ENCODE measurements at regions not wholly inside any gene's neighbourhood (a gene's known extent, or its start where the extent isn't known, plus 50 kb on each side); places are given as distances from the start of the nearest gene placed in this dataset.

DNA sequence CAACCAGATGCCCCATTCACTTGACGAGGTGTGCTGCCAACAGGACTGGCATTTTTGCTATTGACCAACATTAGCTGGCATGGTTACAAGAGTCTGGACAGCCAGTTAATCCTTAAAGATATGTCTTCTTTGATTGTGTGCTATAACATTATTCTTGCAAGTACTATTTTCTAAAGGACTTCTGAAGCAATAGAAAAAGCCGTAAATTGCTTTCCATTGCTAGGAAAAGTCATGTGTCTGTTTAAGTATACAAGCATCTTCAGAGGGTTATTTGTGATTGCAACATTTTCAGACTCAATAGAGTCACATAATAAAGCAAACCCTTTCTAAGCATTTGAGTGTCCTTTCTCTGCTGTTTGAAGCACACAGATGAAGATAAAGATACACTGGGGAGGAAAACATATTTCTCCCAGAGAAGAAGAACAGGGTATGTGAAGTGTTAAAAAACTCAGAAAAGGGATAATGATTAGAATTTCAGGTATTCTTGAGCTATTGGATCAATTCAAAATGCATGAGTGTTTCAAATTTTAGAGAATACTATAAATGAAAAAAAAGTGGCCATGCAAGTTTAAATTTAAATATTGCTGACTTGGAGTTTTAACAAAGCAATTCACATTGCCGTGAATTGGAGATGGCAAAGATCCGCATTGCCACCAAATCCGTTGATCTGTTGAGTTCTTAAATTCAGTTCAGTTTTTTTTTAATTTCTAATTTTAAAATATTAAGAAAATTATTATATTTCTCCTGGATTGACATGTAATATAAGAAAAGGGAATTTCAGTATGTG, 191.7 kb upstream of the MAP3K7 start:
- TF ChIP-seq, protein P1, sequence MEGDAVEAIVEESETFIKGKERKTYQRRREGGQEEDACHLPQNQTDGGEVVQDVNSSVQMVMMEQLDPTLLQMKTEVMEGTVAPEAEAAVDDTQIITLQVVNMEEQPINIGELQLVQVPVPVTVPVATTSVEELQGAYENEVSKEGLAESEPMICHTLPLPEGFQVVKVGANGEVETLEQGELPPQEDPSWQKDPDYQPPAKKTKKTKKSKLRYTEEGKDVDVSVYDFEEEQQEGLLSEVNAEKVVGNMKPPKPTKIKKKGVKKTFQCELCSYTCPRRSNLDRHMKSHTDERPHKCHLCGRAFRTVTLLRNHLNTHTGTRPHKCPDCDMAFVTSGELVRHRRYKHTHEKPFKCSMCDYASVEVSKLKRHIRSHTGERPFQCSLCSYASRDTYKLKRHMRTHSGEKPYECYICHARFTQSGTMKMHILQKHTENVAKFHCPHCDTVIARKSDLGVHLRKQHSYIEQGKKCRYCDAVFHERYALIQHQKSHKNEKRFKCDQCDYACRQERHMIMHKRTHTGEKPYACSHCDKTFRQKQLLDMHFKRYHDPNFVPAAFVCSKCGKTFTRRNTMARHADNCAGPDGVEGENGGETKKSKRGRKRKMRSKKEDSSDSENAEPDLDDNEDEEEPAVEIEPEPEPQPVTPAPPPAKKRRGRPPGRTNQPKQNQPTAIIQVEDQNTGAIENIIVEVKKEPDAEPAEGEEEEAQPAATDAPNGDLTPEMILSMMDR (IDR thresholded peaks at IDR 0.05; ENCODE audit: extremely low read depth, insufficient read depth, missing control alignments): no peak
- in situ Hi-C loops (cut with MboI; ENCODE audit: low pct_unique_long_range_greater_than_20kb, low sequenced_read_pairs, unreplicated experiment): no loop called here
- DNase-seq (ENCODE audit: low spot score): no peak

DNA sequence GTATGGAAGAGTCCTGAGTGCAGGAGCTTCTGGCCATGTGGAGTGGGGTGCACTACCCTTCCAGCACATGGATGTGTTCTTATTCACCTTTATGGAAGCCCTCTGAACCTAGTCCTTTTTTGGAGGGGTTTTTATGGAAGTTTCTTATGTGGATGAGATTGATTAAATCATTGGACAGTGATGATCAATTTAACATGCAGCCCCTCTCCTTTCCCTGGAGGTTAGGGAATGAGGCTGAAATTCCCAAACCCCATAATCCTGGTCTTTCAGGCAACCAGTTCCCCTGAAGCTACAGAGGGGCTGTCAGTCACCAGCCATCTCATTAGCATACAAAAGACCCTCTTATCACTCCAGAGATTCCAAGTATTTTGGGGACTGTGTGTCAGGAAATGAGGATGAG, 183.9 kb upstream of the MAP3K7 start:
- no peak for DNase-seq (ENCODE audit: low spot score)
- TF ChIP-seq, protein P1 (IDR thresholded peaks at IDR 0.05; ENCODE audit: extremely low read depth, insufficient read depth, missing control alignments): no peak
- in situ Hi-C loops (cut with MboI; ENCODE audit: low pct_unique_long_range_greater_than_20kb, low sequenced_read_pairs, unreplicated experiment): no loop called here

DNA sequence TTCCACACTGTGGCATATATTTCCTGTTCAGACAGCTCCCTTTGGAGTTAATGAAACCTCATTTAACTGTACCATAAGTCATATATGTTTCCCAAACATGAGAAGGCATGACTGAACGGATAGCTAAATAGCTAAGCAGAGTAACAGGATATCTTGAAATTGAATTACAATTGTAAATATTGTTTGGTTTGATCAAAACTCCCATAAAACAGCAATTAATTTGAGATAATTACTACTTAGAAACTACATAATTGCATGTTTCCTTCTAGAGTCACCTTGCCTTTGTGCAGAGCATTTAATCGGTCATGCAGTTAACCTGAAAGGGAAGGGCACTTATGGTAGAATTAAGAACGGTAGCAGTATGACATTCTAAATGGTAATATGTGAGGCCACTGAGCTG, 179.0 kb upstream of the MAP3K7 start:
- DNase-seq (ENCODE audit: low spot score): no peak
- in situ Hi-C loops (cut with MboI; ENCODE audit: low pct_unique_long_range_greater_than_20kb, low sequenced_read_pairs, unreplicated experiment): no loop called here
- TF ChIP-seq, protein P1 (IDR thresholded peaks at IDR 0.05; ENCODE audit: extremely low read depth, insufficient read depth, missing control alignments): no peak

DNA sequence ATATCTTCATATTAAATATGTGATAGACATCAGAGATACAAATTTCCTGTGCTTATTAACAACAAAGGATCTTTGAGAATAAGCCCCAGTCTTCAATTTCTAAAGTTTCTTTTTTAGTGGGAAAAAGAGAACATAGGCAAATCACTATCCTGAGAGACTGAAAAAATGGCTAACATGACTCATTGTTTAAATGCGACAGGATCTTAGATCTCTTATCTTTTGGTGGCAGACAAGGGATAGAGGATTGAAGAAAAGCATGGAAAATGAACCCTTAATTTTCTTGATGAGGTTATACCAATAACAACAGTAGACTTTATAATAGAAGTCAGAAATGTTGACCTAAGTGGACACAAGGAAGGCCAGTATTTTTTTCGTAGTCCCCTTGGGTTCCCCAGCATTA, 178.6 kb upstream of the MAP3K7 start:
- in situ Hi-C loops (cut with MboI; ENCODE audit: low pct_unique_long_range_greater_than_20kb, low sequenced_read_pairs, unreplicated experiment): no loop called here
- DNase-seq (ENCODE audit: low spot score): no peak
- TF ChIP-seq, protein P1 (IDR thresholded peaks at IDR 0.05; ENCODE audit: extremely low read depth, insufficient read depth, missing control alignments): no peak

DNA sequence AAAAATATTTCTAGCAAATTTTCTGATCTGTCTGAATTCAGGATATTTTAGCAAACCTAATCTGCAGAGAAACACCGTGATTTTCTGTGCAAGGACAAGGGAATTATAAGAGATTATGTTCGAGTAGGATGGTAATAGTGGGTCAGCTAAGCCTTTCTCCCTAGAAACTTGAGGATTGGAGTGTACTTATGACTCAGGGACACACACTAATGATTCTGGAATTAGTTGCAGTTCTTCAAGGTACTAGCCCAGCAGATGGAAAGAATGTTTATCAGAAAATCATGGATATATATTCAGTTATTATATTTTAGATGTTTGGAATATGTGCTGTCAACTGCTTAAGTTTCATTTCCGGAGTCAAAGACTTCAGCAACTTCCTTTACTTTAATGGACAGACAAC, 177.1 kb upstream of the MAP3K7 start:
- TF ChIP-seq, protein P1 (IDR thresholded peaks at IDR 0.05; ENCODE audit: extremely low read depth, insufficient read depth, missing control alignments): no peak
- no peak for DNase-seq (ENCODE audit: low spot score)
- in situ Hi-C loops (cut with MboI; ENCODE audit: low pct_unique_long_range_greater_than_20kb, low sequenced_read_pairs, unreplicated experiment): no loop called here

DNA sequence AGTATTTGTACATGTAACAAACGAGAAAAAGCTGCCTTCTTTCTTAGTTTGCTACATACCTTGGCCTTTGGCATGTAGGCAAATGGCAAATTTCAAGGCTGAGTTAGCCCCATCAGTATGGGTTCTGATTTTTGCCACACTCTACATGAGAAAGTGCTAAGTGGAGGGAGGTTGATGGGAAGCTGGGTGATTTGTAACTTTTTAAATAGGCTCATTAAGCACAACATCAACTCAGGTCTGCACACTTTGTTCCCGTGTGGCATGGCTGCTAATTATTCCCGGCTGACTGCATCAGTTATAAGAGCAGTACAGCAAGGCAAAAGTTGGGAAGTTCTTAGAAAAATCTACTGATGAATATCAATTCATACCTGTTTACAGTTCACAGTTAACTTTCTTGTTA, 172.8 kb upstream of the MAP3K7 start:
- no peak for DNase-seq (ENCODE audit: low spot score)
- TF ChIP-seq, protein P1 (IDR thresholded peaks at IDR 0.05; ENCODE audit: extremely low read depth, insufficient read depth, missing control alignments): no peak
- in situ Hi-C loops (cut with MboI; ENCODE audit: low pct_unique_long_range_greater_than_20kb, low sequenced_read_pairs, unreplicated experiment): no loop called here

All from GM13977 (cell line).